Nephron (organoid): ENCODE measurements at regions not wholly inside any gene's neighbourhood (a gene's known extent, or its start where the extent isn't known, plus 50 kb on each side); places are given as distances from the start of the nearest gene placed in this dataset.

ENCODE experiments used
- H3K27ac Mint-ChIP-seq, 3 experiments: 2 replicates each; pipeline ENCODE4 v1.8.0; 2020; ENCODE audit warnings: mixed read lengths in 3 of 3, mild to moderate bottlenecking in 2 of 3, moderate library complexity in 1 of 3
- H3K27me3 Mint-ChIP-seq: 2 replicates; pipeline ENCODE4 v1.8.0; 2021; ENCODE audit warnings: low read depth, mild to moderate bottlenecking, moderate library complexity, mixed read lengths
- H3K36me3 Mint-ChIP-seq: 2 replicates; pipeline ENCODE4 v1.8.0; 2020; ENCODE audit warnings: low read depth, mixed read lengths
- H3K4me1 Mint-ChIP-seq: 2 replicates; pipeline ENCODE4 v1.8.0; 2020; ENCODE audit warnings: mixed read lengths
- H3K4me3 Mint-ChIP-seq, 3 experiments: 2 replicates each; pipeline ENCODE4 v1.8.0; 2020; ENCODE audit warnings: mild to moderate bottlenecking in 3 of 3, mixed read lengths in 3 of 3, moderate library complexity in 2 of 3
- H3K9me3 Mint-ChIP-seq: 2 replicates; pipeline ENCODE4 v1.8.0; 2020; ENCODE audit warnings: mixed read lengths
- CTCF ChIP-seq, 3 experiments: fragments of 200-600 bp; sonication (generic); IDR thresholded peaks; one replicate each; pipeline ENCODE4 v1.5.0; 2021; ENCODE audit warnings: antibody characterized with exemption in 3 of 3; ENCODE audit not compliant: unreplicated experiment in 3 of 3

DNA sequence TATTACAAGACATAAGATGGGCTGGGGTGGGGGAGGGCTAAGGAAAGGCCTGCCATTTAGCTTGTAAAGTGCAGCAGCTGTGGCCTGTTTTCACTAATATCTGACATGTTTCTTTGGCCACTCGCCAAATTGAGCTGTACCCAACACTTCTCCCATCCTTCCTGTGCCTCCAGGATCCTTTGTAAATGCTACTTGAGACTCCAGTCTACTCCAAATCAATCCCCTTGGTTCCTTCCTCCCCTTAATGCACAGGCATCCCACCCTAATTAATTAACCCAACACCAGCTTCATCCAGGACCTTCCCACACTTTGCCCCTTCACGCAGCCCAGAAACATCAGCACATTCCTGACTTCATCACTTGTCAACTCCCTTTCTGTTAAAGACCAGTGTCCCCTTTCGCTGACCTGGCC, 55.0 kb upstream of the TCF21 start:
- Mint-ChIP-seq H3K9me3 (no peaks in the 10 kb centered on the region), H3K27me3 (no peaks in the 10 kb centered on the region), H3K4me1 (peaks cover 19% of the 10 kb centered on the region), H3K36me3 (no peaks in the 10 kb centered on the region), H3K4me3 (peak overlapping the region in 2 of 3 experiments; percentile 0 to 35), H3K27ac (peak overlapping the region; percentile 76 to 87 (median 82))
- no peak for TF ChIP-seq CTCF (IDR thresholded peaks at IDR 0.05; ENCODE audit: unreplicated experiment in 3 of 3)

DNA sequence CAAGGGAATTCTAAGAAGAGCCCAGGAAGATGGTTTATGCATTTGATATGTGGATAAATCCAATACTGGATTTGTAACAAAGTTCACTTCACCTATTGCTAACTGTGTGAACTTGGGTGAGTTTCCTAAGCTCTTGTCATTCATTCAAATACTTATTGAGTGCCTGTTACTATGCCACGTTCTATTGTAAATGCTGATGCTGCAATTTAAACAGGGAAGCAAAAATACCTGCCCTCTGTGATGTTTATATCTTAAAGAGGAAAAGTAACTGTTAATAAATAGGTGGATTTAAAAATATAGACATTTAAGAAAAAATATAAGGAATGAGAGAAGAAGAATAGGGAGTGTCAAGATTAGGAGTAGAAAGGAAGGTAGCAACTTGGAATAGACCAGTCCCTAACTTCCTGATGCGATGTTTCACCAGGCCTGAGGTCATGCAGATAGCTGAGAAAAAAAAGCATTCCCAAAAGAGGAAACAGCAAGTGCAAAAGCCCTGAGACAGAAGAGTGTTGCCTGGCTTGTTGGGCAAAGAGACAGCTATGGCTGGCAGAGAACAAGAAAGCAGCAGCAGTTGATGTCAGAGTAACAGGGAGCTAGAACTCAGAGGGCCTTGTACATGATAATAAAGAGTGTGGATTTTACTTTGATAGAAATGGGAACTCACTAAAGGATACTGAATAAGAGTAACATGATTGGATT, 54.3 kb upstream of the TCF21 start:
- peak overlapping the region; percentile 76 to 87 (median 82) for H3K27ac Mint-ChIP-seq
- H3K27me3 Mint-ChIP-seq: no peaks in the 10 kb centered on the region
- H3K9me3 Mint-ChIP-seq: no peaks in the 10 kb centered on the region
- peak overlapping the region in 2 of 3 experiments; percentile 10 to 24 for H3K4me3 Mint-ChIP-seq
- TF ChIP-seq CTCF (IDR thresholded peaks at IDR 0.05; ENCODE audit: unreplicated experiment in 3 of 3): no peak
- H3K36me3 Mint-ChIP-seq: no peaks in the 10 kb centered on the region
- H3K4me1 Mint-ChIP-seq: peaks cover 19% of the 10 kb centered on the region

GRCh38 chr6:133835901-133836300, 53.0 kb upstream of the TCF21 start:
- no peaks in the 10 kb centered on the region for H3K36me3 Mint-ChIP-seq
- peak; percentile 30 to 32 (median 31) for TF ChIP-seq CTCF (IDR thresholded peaks at IDR 0.05; ENCODE audit: unreplicated experiment in 3 of 3)
- peaks cover 19% of the 10 kb centered on the region for H3K4me1 Mint-ChIP-seq
- peak overlapping the region; percentile 24 to 67 (median 36) for H3K4me3 Mint-ChIP-seq
- H3K9me3 Mint-ChIP-seq: no peaks in the 10 kb centered on the region
- peak overlapping the region; percentile 85 to 92 (median 91) for H3K27ac Mint-ChIP-seq
- H3K27me3 Mint-ChIP-seq: no peaks in the 10 kb centered on the region

DNA sequence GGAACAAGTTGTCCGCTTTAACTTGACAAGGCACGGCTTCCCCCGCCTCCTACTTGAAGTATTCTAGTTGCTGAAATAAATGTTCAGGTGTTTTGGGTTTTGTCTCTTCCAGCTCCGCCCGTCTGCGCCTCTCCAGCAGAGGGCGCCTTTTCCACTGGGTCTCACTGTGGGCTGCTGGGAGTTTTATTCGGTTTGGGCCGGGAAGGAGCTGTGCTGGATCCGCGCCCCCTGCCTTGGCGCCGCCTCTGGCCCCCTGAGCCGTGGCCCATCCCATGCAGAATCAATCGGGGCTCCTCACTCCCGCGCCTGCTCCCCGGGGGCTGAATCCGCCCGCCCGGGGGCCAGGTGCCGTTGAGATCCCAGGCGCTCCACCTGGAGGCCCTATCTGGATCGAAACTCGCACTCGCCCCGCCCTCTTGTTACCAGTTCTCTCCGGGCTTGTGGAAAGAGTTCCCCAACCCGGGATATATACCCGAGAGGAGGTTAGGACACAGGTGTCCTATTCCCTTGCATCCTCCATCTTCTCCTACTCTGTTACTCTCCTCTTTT, 51.0 kb upstream of the TCF21 start:
- H3K4me3 Mint-ChIP-seq: peak overlapping the region; percentile 72 to 84 (median 77)
- peak; percentile 69 to 76 (median 71) for TF ChIP-seq CTCF (IDR thresholded peaks at IDR 0.05; ENCODE audit: unreplicated experiment in 3 of 3)
- H3K27me3 Mint-ChIP-seq: no peaks in the 10 kb centered on the region

More for the DNA sequence above, 51.0 kb upstream of the TCF21 start:
- H3K4me1 Mint-ChIP-seq: peaks cover 24% of the 10 kb centered on the region
- peak overlapping the region; percentile 59 to 88 (median 87) for H3K27ac Mint-ChIP-seq
- H3K9me3 Mint-ChIP-seq: no peaks in the 10 kb centered on the region
- H3K36me3 Mint-ChIP-seq: no peaks in the 10 kb centered on the region
